ENCODE measurements at regions not wholly inside any gene's neighbourhood (a gene's known extent, or its start where the extent isn't known, plus 50 kb on each side); places are given as distances from the start of the nearest gene placed in this dataset.
"Not testable (repeated sequence)": the region's sequence is repeated elsewhere in the genome, so short reads cannot be mapped to it uniquely, and the experiment has no call there.

GRCh38 chr17:74128456-74129211 is 74.8 kb upstream of the RPL38 start:
- DNase-seq = no peak

- DNase-seq = not testable (repeated sequence)
Measured at GRCh38 chr17:74129800-74130199, 73.7 kb upstream of the RPL38 start.

GRCh38 chr17:74130276-74130675 is 73.2 kb upstream of the RPL38 start:
- no peak for DNase-seq

- no peak for DNase-seq
Measured at GRCh38 chr17:74130841-74131240, 72.6 kb upstream of the RPL38 start.

DNA sequence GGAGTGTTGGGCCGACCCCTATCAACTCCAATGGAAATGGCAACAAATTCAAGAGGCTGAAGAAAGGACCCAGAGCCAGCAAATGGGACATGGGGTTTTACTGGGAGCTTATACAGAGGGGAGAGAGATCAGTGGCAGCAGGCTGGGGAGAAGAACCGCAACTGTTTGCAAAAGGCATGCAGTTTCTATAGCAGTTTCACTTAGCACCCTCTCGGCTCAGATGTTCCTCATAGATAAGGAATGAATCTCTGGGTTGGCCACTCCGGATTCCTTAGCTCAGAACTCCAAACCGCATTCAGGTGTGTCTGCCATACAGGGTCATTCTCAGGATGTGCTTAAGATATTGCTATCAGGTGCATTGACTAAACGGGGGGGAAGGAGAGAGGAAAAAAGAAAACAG is 71.1 kb upstream of the RPL38 start:
- no peak for DNase-seq

DNA sequence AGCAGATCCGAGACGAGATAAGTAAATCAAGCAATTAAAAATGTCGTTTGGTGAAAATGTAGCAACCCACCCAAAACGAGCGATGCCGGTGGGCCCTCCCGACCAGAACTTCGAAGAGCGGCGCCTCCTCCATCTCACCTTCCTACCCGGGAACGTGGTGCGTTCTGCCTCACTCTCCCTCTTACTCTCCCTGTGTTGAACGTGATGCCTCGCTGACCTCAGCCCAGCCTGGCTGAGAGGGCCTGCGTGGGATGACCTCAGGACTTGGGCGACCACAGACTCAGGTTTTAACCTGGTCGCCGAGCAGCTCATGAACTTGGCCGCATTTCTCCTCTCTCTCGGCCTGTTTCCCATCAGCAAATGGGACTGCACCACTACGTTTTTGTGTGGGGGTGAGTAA is 69.7 kb upstream of the RPL38 start:
- no peak for DNase-seq

GRCh38 chr17:74134234-74134633 is 69.2 kb upstream of the RPL38 start:
- DNase-seq = not testable (repeated sequence)

DNA sequence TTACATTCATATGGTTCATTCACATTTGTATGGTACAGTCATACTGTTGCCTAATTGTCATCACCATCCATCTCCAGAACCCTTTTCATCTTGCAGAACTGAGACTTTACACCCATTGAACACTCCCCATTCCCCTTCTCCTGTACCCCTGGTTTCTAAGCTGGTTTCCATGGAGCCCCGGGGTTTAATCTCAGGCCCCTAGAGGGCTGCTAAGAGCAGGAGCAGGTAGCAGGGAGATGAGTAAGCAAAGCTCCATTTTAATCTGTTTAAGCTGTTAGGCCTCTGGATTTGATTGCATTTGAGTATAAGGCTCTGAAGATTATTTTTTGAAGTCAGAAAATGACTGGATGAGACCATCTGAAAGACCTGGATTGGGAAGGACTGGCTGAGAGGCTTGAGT is 68.5 kb upstream of the RPL38 start:
- DNase-seq = no peak

DNA sequence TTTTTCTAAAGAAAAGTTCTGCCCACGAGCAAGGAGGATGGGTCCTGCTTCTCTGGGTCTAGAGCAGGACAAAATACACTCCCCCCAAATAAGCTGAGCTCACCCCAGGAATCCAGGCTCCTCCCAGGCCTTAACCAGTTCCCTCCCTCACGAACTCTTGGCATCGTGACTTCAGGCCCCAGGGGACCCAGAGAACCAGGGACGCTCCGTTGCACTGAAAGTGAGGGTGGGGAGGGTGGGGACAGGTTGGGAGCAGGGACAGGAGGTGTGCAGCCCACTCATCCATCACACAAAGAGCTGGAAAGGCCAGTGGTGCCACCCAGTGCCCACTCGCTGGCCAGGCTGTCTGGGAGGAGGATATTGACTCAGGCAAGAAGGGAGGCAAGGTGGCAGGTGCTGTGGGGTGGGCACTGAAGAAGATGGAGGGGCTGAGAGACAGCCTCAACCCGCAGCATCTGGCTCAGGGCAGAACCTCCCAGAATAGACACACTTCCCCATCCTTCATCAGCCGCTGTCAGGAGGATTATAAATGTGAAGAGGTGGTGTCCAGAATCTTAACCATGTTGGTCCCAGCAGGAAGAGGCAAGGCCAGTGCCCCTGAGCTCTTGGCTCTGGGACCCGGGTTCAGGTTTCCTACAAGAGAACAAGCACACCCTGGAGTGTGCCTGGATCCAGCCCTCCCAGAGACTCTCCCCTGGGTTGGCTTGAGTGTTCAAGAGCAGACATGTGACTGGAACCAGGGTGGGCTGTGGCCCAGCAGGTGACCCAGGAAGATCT is 67.9 kb upstream of the RPL38 start:
- no peak for DNase-seq

DNA sequence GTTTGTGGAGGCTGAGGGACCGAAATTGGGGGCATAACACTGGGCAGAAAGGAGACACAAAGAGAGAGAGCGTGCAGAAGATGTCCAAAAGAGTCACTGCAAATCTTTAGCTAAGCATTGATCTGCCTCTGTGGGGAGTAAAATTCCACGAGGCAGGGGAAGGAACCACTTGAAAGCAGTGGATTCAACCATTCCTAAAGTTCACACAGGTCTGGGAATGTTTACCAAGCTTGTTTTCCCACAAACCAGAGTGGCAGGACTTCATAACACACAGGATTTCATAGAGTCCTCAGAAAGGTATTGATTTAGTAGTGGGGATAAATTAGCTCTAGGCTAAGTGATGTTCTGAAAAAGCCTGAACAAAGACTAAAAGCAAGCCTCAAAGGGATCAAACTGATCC is 66.1 kb upstream of the RPL38 start:
- DNase-seq = no peak

DNA sequence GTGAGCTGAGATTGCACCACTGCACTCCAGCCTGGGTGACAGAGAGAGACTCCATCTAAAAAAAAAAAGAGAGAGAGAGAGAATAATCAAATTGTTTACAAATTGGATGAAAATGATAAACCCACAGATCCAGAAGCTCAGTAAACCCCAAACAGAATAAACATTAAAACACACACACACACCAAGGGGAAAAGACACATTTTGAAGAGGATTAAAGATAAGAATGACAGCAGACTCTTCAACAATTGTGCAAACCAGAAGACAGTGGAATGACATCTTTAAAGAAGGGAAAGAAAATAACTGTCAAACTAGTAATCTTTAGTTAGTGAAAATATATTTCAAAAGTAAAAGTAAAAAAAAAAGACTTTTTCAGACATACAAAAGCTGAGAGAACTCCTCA is 64.4 kb upstream of the RPL38 start:
- DNase-seq = no peak

DNA sequence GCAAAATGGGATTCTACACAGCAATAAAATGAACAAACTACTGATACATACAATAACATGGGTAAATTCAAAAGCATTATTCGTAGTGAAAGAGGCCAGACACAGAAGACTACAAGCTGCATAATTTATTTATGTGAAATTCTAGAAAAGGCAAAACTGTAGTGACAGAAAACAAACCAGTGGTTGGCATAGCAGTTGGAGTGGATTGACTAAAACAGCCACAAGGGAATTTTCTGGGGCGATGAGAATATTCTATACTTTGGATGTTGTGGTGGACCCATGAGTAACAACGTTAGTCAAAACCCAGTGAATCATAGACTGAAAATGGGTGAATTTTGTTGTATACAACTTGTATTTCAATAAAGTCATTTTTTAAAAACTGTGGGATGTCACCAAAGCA is 63.2 kb upstream of the RPL38 start:
- no peak for DNase-seq

GRCh38 chr17:74141612-74142011 is 61.9 kb upstream of the RPL38 start:
- DNase-seq = no peak

DNA sequence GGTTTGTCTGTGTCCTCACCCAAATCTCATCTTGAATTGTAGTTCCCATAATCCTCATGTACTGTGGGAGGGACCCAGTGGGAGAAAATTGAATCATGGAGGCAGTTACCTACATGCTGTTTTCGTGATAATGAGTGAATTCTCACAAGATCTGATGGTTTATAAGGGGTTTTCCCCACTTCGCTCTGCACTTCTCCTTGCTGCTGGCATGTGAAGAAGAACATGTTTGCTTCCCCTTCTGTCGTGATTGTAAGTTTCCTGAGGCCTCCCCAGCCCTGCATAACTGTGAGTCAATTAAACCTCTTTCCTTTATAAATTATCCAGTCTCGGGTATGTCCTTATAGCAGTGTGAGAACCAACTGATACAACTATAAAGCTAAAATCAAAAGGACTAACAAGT is 60.2 kb upstream of the RPL38 start:
- peak; percentile 15 for DNase-seq

GRCh38 chr17:74145756-74146155 is 57.7 kb upstream of the RPL38 start:
- peak; percentile 12 for DNase-seq

- DNase-seq = no peak
Measured at GRCh38 chr17:74146196-74146595, 57.3 kb upstream of the RPL38 start.

DNA sequence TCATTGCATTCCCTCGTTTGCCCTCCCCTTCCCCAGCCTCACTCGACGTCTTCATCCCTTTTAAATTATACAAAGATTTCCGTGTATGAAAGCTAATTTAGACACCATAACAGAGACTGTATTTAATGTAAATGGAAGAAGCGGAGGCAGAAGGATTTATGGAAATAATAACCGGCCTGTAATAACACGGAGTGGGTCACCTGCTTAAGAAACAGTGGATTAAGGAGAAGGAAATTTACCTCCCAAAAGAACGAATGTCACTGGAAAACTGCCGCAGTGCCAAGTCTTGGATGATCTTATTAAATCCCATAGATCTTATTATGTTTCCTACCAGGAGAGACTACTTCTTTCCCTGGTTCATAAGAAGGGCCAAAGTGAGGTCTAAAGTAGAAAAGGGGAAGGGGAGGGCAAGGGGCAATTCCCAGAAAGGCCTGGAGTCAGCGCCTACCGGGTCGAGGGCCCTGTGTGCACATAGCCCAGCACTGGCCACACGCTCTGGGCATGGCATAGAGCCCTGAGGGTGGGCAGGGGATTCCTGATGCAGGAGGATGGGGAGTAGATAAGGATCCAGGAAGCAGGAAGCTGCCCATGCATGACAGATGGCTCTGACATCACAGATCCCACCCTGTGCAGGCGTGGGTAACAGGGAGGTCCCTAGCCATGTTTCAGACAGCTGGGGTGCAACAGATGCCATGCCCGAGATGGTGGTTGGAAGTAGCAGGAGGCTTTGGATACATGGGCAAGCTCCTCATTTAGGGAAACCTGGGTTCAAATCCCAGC is 56.2 kb upstream of the RPL38 start:
- DNase-seq = peak; percentile 7

GRCh38 chr17:74147966-74148365 is 55.5 kb upstream of the RPL38 start:
- peak; percentile 15 for DNase-seq

GRCh38 chr17:74148446-74148845 is 55.0 kb upstream of the RPL38 start:
- DNase-seq = peak; percentile 7

DNA sequence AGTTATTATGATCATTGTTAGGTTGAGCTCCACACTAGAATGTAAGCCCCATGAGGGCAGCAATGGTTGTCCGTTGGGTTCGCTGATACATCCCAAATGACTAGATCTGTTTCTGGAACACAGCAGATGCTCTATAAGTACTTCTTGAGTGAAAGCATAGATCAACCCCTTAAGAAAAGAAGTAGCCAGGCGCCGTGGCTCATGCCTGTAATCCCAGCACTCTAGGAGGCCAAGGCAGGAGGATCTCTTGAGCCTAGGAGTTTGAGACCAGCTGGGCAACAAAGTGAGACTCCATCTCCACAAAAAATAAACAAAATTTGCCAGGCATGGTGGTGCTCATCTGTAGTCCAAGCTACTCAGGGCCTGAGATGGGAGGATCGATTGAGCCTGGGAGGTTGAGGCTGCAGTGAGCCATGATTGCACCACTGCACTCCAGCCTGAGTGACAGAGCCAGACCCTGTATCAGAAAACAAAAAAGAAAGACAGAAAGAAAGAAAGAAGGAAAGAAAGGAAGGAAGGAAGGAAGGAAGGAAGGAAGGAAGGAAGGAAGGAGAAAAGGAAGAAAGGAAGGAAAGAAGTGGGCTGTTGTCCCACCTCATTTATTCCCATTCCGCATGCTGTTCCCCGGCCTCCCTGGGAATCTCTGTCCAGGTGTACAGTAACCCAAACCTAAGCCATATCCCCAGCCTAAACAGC is 54.4 kb upstream of the RPL38 start:
- DNase-seq = no peak

GRCh38 chr17:74149597-74150427 is 53.7 kb upstream of the RPL38 start:
- DNase-seq = peak; percentile 29

- DNase-seq = peak; percentile 20
Measured at GRCh38 chr17:74150428-74151025, 53.0 kb upstream of the RPL38 start.

Measured in activated CD8-positive, alpha-beta memory T cell treated with anti-CD3 and anti-CD28 coated beads, Interleukin-2, amount 50 U/mL, for 48 hours (primary cell).